NOMO-1 treated with DMSO at 0.1 percent for 48 hours (cell line): ENCODE measurements at regions not wholly inside any gene's neighbourhood (a gene's known extent, or its start where the extent isn't known, plus 50 kb on each side); places are given as distances from the start of the nearest gene placed in this dataset.
"Not testable (repeated sequence)": the region's sequence is repeated elsewhere in the genome, so short reads cannot be mapped to it uniquely, and the experiment has no call there.

Experiments
- DNase-seq: peaks from one replicate; lab custom pipeline; 2025; ENCODE audit not compliant: unreplicated experiment; lab: John Stamatoyannopoulos, UW

GRCh38 chr5:63011158-63011557 is 432.5 kb downstream of the LRRC70 start:
- DNase-seq = no peak

- no peak for DNase-seq
Observed at GRCh38 chr5:63008195-63008594, 429.6 kb downstream of the LRRC70 start.

- not testable (repeated sequence) for DNase-seq
Observed at GRCh38 chr5:62994842-62995241, 416.2 kb downstream of the LRRC70 start.

- no peak for DNase-seq
Observed at GRCh38 chr5:62985749-62986148, 407.1 kb downstream of the LRRC70 start.

- no peak for DNase-seq
Observed at GRCh38 chr5:62982348-62982747, 403.7 kb downstream of the LRRC70 start.

GRCh38 chr5:62980884-62981283 is 402.3 kb downstream of the LRRC70 start:
- no peak for DNase-seq

GRCh38 chr5:62979472-62979871 is 400.9 kb downstream of the LRRC70 start:
- no peak for DNase-seq

GRCh38 chr5:62977661-62978060 is 399.0 kb downstream of the LRRC70 start:
- DNase-seq = no peak

GRCh38 chr5:62974623-62975022 is 396.0 kb downstream of the LRRC70 start:
- DNase-seq = no peak

- DNase-seq = no peak
Observed at GRCh38 chr5:62969409-62970120, 390.9 kb downstream of the LRRC70 start.

- no peak for DNase-seq
Observed at GRCh38 chr5:62964428-62964827, 385.8 kb downstream of the LRRC70 start.

- no peak for DNase-seq
Observed at GRCh38 chr5:62960781-62961180, 382.2 kb downstream of the LRRC70 start.

- DNase-seq = no peak
Observed at GRCh38 chr5:62956597-62956996, 378.0 kb downstream of the LRRC70 start.

GRCh38 chr5:62954578-62954977 is 376.0 kb downstream of the LRRC70 start:
- no peak for DNase-seq

- no peak for DNase-seq
Observed at GRCh38 chr5:62948301-62948700, 369.7 kb downstream of the LRRC70 start.

GRCh38 chr5:62942384-62942783 is 363.8 kb downstream of the LRRC70 start:
- DNase-seq = no peak

- no peak for DNase-seq
Observed at GRCh38 chr5:62938927-62939326, 360.3 kb downstream of the LRRC70 start.

- DNase-seq = no peak
Observed at GRCh38 chr5:62937661-62938558, 359.3 kb downstream of the LRRC70 start.

GRCh38 chr5:62935660-62936059 is 357.0 kb downstream of the LRRC70 start:
- DNase-seq = no peak

- no peak for DNase-seq
Observed at GRCh38 chr5:62934319-62934718, 355.7 kb downstream of the LRRC70 start.

GRCh38 chr5:62933261-62933660 is 354.6 kb downstream of the LRRC70 start:
- DNase-seq = no peak
